OCI-LY1 (cell line): ENCODE measurements at regions not wholly inside any gene's neighbourhood (a gene's known extent, or its start where the extent isn't known, plus 50 kb on each side); places are given as distances from the start of the nearest gene placed in this dataset.

ENCODE experiments used
- EZH2 ChIP-seq: fragments of 200-600 bp; sonication (generic), shearing (Covaris generic); IDR thresholded peaks from 2 replicates; pipeline ENCODE4 v1.8.0; 2017; ENCODE audit warnings: borderline replicate concordance, mixed run types, mild to moderate bottlenecking, antibody characterized with exemption, low read length, moderate library complexity, mixed read lengths
- TF ChIP-seq, protein P1 (sequence below): fragments of 200-600 bp; sonication (generic), shearing (Covaris generic); IDR thresholded peaks from 2 replicates; pipeline ENCODE4 v1.5.1; 2017; ENCODE audit warnings: mild to moderate bottlenecking, antibody characterized with exemption, low read length, moderate library complexity, mixed read lengths

DNA sequence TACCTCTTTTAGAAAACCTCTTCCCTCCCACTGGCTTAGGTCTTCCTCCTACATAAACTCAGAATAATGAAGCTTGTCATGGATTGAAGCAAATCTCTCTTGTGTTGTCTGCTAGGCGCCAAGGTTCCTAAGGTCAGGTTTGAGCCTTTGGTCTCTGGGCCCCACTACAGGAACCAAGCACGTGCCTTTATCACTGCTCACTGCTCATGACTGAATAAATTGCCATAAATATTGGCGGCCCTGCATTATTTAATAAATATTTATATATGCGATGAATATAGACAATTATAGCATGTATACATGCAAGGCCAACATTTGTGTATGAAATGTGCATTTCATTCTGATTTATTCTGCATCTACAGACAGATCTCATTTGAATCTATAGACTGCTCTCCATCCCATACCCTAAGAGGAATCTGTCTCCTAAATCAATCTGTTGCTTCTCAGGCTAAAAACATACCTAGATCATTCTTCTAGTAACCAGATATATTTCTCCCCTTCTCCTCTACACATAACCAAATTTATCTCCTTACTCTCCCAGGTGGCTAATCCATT is 1717.6 kb upstream of the TENM3 start:
- TF ChIP-seq, protein P1, sequence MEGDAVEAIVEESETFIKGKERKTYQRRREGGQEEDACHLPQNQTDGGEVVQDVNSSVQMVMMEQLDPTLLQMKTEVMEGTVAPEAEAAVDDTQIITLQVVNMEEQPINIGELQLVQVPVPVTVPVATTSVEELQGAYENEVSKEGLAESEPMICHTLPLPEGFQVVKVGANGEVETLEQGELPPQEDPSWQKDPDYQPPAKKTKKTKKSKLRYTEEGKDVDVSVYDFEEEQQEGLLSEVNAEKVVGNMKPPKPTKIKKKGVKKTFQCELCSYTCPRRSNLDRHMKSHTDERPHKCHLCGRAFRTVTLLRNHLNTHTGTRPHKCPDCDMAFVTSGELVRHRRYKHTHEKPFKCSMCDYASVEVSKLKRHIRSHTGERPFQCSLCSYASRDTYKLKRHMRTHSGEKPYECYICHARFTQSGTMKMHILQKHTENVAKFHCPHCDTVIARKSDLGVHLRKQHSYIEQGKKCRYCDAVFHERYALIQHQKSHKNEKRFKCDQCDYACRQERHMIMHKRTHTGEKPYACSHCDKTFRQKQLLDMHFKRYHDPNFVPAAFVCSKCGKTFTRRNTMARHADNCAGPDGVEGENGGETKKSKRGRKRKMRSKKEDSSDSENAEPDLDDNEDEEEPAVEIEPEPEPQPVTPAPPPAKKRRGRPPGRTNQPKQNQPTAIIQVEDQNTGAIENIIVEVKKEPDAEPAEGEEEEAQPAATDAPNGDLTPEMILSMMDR, result no peak
- no peak for TF ChIP-seq EZH2
